HG02610 (cell line): ENCODE measurements at regions not wholly inside any gene's neighbourhood (a gene's known extent, or its start where the extent isn't known, plus 50 kb on each side); places are given as distances from the start of the nearest gene placed in this dataset.
A peak's percentile ranks its signal among the peaks of the same experiment; 100 is the strongest.

Experiments
- ATAC-seq: cut with Tn5 transposase; IDR thresholded peaks from one replicate; pipeline ENCODE4 v1.9.1; 2021; ENCODE audit warnings: mild to moderate bottlenecking, moderate library complexity; ENCODE audit not compliant: unreplicated experiment

GRCh38 chr5:154107010-154107409 lies 68.2 kb downstream of the MFAP3 start:
- ATAC-seq, result no peak

- no peak for ATAC-seq
These were observed 69.0 kb downstream of the MFAP3 start for GRCh38 chr5:154107756-154108155.

GRCh38 chr5:154109416-154110106 lies 70.8 kb downstream of the MFAP3 start:
- no peak for ATAC-seq

- ATAC-seq, result no peak
These were observed 71.3 kb downstream of the MFAP3 start for GRCh38 chr5:154110107-154110453.

- ATAC-seq, result no peak
These were observed 71.9 kb downstream of the MFAP3 start for GRCh38 chr5:154110716-154111115.

- ATAC-seq, result no peak
These were observed 72.4 kb downstream of the MFAP3 start for GRCh38 chr5:154111214-154111613.

- peak; percentile 89 for ATAC-seq
These were observed 73.5 kb downstream of the MFAP3 start for GRCh38 chr5:154112255-154112654.

GRCh38 chr5:154115291-154115690 lies 75.2 kb upstream of the GALNT10 start:
- no peak for ATAC-seq

GRCh38 chr5:154117050-154117449 lies 73.5 kb upstream of the GALNT10 start:
- ATAC-seq, result no peak

- no peak for ATAC-seq
These were observed 72.6 kb upstream of the GALNT10 start for GRCh38 chr5:154117930-154118329.

GRCh38 chr5:154118385-154118784 lies 72.1 kb upstream of the GALNT10 start:
- ATAC-seq, result no peak

GRCh38 chr5:154118893-154119336 lies 71.6 kb upstream of the GALNT10 start:
- no peak for ATAC-seq

GRCh38 chr5:154129013-154129412 lies 61.5 kb upstream of the GALNT10 start:
- ATAC-seq, result no peak

- no peak for ATAC-seq
These were observed 60.6 kb upstream of the GALNT10 start for GRCh38 chr5:154129921-154130320.

- ATAC-seq, result no peak
These were observed 58.7 kb upstream of the GALNT10 start for GRCh38 chr5:154131817-154132216.

GRCh38 chr5:154132718-154133307 lies 57.7 kb upstream of the GALNT10 start:
- ATAC-seq, result no peak

- ATAC-seq, result no peak
These were observed 56.9 kb upstream of the GALNT10 start for GRCh38 chr5:154133591-154133990.

GRCh38 chr5:154134499-154134898 lies 56.0 kb upstream of the GALNT10 start:
- ATAC-seq, result no peak

- no peak for ATAC-seq
These were observed 55.3 kb upstream of the GALNT10 start for GRCh38 chr5:154135125-154135817.

GRCh38 chr5:154136141-154136540 lies 54.4 kb upstream of the GALNT10 start:
- no peak for ATAC-seq

- no peak for ATAC-seq
These were observed 51.8 kb upstream of the GALNT10 start for GRCh38 chr5:154138701-154139100.

GRCh38 chr5:154140381-154140780 lies 50.2 kb upstream of the GALNT10 start:
- ATAC-seq, result no peak
